ENCODE measurements at regions not wholly inside any gene's neighbourhood (a gene's known extent, or its start where the extent isn't known, plus 50 kb on each side); places are given as distances from the start of the nearest gene placed in this dataset.

DNA sequence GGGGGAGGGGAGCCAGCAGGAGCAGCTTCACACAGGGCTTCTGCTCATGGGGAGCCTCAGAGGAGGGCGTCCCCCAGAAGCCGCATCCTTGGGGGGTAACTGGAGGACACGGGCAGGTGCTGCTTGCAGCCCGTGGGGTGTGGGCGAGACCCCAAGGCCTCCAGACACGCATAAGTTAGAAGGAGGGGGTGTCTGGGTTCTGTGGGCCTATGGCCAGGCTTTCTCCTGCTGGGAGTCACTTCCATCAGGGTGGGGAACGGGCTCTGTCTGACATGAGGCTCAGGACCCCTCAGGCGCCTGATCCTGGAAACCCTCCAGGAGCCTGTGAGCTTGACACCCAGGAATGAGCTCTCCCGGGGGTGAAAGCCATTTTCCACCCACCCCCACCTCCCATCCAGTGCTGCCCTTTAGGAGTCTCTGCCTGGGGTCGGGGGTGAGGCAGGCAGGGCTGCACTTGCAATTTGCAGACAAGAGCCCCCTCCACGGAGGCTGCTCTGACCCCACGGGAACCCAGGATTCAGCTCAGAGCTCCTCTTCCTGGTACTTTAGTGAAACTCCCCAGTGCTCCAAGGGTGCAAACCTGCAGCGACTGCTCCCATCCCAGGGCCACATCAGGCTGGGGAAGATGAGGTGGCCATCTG is 325.7 kb downstream of the ADGRD1 start:
- TF ChIP-seq POLR2A (IDR thresholded peaks at IDR 0.05): no peak
- TF ChIP-seq, protein P1, sequence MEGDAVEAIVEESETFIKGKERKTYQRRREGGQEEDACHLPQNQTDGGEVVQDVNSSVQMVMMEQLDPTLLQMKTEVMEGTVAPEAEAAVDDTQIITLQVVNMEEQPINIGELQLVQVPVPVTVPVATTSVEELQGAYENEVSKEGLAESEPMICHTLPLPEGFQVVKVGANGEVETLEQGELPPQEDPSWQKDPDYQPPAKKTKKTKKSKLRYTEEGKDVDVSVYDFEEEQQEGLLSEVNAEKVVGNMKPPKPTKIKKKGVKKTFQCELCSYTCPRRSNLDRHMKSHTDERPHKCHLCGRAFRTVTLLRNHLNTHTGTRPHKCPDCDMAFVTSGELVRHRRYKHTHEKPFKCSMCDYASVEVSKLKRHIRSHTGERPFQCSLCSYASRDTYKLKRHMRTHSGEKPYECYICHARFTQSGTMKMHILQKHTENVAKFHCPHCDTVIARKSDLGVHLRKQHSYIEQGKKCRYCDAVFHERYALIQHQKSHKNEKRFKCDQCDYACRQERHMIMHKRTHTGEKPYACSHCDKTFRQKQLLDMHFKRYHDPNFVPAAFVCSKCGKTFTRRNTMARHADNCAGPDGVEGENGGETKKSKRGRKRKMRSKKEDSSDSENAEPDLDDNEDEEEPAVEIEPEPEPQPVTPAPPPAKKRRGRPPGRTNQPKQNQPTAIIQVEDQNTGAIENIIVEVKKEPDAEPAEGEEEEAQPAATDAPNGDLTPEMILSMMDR (IDR thresholded peaks at IDR 0.05): no peak
